ENCODE measurements at regions not wholly inside any gene's neighbourhood (a gene's known extent, or its start where the extent isn't known, plus 50 kb on each side); places are given as distances from the start of the nearest gene placed in this dataset.

DNA sequence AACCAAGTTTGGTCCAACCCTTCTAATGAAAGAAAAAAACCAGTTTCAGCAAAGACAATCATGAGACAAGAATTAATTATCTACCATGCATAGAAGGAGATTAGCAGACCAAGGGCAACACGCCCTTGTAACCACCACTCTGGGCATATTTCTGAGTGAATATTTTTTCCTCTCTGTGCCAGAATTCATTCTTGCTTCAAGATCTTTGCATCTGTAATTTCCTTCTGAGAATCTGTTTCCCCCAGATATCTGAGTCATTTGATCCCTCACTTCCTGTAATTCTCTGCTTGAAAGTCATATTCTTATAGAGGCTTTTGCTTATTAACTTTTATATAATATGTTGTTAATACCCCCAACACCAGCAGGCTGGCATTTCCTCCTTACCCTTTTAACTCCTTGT lies 243.7 kb downstream of the SLC16A7 start:
- POLR2A ChIA-PET, result no interaction called here
- CTCF ChIA-PET, result interaction anchor here (1.1 kb wide), 1 partner anchor 437 kb away, joined by 3 read pairs; no protein-coding TSS in a partner anchor
- Histone ChIP-seq H3K27ac (ENCODE audit: low read depth, low read length) (no peak overlapping the region), H3K9me3 (ENCODE audit: control insufficient read depth, insufficient read depth, low read length) (no peaks in the 10 kb centered on the region), H3K27me3 (ENCODE audit: control insufficient read depth, insufficient read depth, low read length) (no peaks in the 10 kb centered on the region), H3K4me3 (ENCODE audit: low read depth, low read length) (no peak overlapping the region)
- TF ChIP-seq, protein P1, sequence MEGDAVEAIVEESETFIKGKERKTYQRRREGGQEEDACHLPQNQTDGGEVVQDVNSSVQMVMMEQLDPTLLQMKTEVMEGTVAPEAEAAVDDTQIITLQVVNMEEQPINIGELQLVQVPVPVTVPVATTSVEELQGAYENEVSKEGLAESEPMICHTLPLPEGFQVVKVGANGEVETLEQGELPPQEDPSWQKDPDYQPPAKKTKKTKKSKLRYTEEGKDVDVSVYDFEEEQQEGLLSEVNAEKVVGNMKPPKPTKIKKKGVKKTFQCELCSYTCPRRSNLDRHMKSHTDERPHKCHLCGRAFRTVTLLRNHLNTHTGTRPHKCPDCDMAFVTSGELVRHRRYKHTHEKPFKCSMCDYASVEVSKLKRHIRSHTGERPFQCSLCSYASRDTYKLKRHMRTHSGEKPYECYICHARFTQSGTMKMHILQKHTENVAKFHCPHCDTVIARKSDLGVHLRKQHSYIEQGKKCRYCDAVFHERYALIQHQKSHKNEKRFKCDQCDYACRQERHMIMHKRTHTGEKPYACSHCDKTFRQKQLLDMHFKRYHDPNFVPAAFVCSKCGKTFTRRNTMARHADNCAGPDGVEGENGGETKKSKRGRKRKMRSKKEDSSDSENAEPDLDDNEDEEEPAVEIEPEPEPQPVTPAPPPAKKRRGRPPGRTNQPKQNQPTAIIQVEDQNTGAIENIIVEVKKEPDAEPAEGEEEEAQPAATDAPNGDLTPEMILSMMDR (IDR thresholded peaks at IDR 0.05; ENCODE audit: low read depth, low read length), result no peak
- DNase-seq (ENCODE audit: low read depth, low spot score), result no peak

DNA sequence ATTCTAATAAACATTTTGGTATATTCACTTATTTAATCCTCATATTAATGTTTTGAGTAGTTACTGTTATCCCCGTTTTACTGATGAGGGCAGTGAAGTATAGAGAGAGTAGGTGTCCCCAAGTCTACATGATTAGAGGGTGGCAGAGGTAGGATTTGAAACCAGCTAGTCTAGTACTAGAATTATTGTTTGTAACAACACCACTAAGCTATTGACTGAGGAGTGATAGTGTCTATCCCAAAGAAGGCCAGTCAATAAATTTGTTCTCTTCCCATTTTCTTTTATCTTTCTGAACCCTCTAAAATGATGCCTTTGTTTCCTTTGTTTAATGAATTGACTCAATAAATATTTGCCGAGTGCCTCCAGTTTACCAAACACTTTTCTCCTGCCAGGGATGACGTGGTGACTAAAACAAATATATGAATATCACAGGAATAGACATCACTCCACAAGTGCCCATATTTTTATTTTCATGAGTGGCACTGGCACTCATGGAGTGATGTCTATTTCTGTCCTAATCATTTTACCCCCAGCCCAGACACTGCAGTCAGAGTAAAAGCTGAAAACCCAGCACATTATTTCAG lies 247.5 kb downstream of the SLC16A7 start:
- no peaks in the 10 kb centered on the region for H3K27me3 ChIP-seq (ENCODE audit: control insufficient read depth, insufficient read depth, low read length)
- H3K9me3 ChIP-seq (ENCODE audit: control insufficient read depth, insufficient read depth, low read length), result no peaks in the 10 kb centered on the region
- no peak for DNase-seq (ENCODE audit: low read depth, low spot score)
- CTCF ChIA-PET, result interaction anchor here (3.3 kb wide), 1 partner anchor 8 kb away, joined by 24 read pairs; no protein-coding TSS in a partner anchor
- TF ChIP-seq, protein P1 (IDR thresholded peaks at IDR 0.05; ENCODE audit: low read depth, low read length), result no peak
- H3K4me3 ChIP-seq (ENCODE audit: low read depth, low read length), result no peak overlapping the region
- H3K27ac ChIP-seq (ENCODE audit: low read depth, low read length), result no peak overlapping the region
- POLR2A ChIA-PET, result no interaction called here

DNA sequence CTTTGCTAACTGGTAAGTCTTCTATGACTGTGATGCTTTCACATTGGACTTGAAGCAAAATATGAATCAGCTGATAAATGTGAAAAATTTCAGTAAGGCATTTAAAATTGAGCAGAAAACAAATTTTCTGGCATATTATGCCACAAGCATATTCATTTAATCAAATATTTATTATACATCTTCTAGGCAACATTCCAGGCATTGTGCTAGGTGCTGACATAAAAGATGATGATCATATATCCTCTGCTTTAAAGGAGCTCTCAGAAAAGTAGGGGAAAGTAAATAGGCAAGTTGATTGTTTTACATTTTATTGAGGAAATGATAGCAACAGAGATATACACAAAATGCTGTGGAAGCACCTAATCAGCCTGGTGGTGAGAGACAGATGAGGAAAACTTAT lies 248.9 kb downstream of the SLC16A7 start:
- Histone ChIP-seq H3K9me3 (ENCODE audit: control insufficient read depth, insufficient read depth, low read length) (no peaks in the 10 kb centered on the region), H3K27me3 (ENCODE audit: control insufficient read depth, insufficient read depth, low read length) (no peaks in the 10 kb centered on the region), H3K4me3 (ENCODE audit: low read depth, low read length) (no peak overlapping the region), H3K27ac (ENCODE audit: low read depth, low read length) (no peak overlapping the region)
- CTCF ChIA-PET, result interaction anchor here (3.3 kb wide), 1 partner anchor 9 kb away, joined by 24 read pairs; no protein-coding TSS in a partner anchor
- TF ChIP-seq, protein P1 (IDR thresholded peaks at IDR 0.05; ENCODE audit: low read depth, low read length), result no peak
- POLR2A ChIA-PET, result no interaction called here
- no peak for DNase-seq (ENCODE audit: low read depth, low spot score)

DNA sequence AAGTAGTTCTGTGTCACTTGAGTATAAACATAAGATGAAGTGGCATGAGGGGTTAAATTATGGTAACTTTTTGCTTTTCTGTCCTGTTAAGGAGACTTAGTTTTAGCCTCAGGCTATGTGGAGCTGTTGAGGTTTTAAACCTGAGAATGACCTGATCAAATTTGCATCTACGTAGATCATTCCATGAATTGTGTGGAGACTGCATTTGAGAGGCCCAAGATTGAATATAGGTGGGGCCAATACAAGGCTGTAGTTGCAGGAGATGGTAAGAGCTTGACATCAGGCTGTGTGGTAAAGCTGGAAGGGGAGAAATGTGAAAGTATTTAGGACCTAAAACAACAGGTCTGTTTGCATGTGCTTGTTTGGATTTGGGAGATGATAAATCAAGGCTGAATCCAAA lies 249.5 kb downstream of the SLC16A7 start:
- POLR2A ChIA-PET, result no interaction called here

DNA sequence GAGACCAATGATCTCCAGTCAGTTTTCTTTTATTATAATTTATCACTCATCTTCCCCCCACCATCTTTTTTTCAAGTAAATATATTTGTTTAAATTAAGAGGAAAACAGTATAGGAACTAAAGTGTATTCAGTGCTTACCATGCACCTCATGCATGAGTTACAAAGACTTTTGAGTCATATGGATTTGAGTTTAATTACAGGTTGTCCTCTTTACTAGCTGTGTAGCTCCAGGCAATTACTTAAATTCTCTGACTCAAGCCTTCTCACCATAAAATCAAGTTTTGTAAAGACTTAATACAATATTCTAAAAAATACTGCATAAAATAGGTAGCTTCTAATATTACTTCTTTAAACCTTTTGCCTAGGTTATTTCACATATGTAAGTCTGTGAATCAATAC lies 251.3 kb downstream of the SLC16A7 start:
- ChIA-PET CTCF (interaction anchor here (1.0 kb wide), 1 partner anchor 12 kb away, joined by 3 read pairs; no protein-coding TSS in a partner anchor), POLR2A (no interaction called here)
- no peaks in the 10 kb centered on the region for H3K27me3 ChIP-seq (ENCODE audit: control insufficient read depth, insufficient read depth, low read length)

More for the DNA sequence above, 249.5 kb downstream of the SLC16A7 start:
- H3K4me3 ChIP-seq (ENCODE audit: low read depth, low read length), result no peak overlapping the region
- CTCF ChIA-PET, result interaction anchor here (3.3 kb wide), 1 partner anchor 10 kb away, joined by 24 read pairs; no protein-coding TSS in a partner anchor
- TF ChIP-seq, protein P1 (IDR thresholded peaks at IDR 0.05; ENCODE audit: low read depth, low read length), result no peak
- no peak overlapping the region for H3K27ac ChIP-seq (ENCODE audit: low read depth, low read length)
- no peak for DNase-seq (ENCODE audit: low read depth, low spot score)
- H3K27me3 ChIP-seq (ENCODE audit: control insufficient read depth, insufficient read depth, low read length), result no peaks in the 10 kb centered on the region
- no peaks in the 10 kb centered on the region for H3K9me3 ChIP-seq (ENCODE audit: control insufficient read depth, insufficient read depth, low read length)

More for the DNA sequence above, 251.3 kb downstream of the SLC16A7 start:
- Histone ChIP-seq H3K27ac (ENCODE audit: low read depth, low read length) (no peak overlapping the region), H3K4me3 (ENCODE audit: low read depth, low read length) (no peak overlapping the region), H3K9me3 (ENCODE audit: control insufficient read depth, insufficient read depth, low read length) (no peaks in the 10 kb centered on the region)
- no peak for DNase-seq (ENCODE audit: low read depth, low spot score)
- TF ChIP-seq, protein P1 (IDR thresholded peaks at IDR 0.05; ENCODE audit: low read depth, low read length), result no peak
